ENCODE measurements at regions not wholly inside any gene's neighbourhood (a gene's known extent, or its start where the extent isn't known, plus 50 kb on each side); places are given as distances from the start of the nearest gene placed in this dataset.

- DNase-seq (ENCODE audit: low read depth, low spot score) (peak; percentile 11), ATAC-seq (peak; percentile 85), FAIRE-seq (peak; percentile 64)
- Histone ChIP-seq H3K27me3 (replicated peaks in 1 of 2; ENCODE audit: control insufficient read depth in 2 of 2, insufficient read depth in 2 of 2, low read length in 1 of 2) (no peaks in the 10 kb centered on the region), H3K4me3 (no peak overlapping the region), H3K4me1 (ENCODE audit: control insufficient read depth, insufficient read depth, low read length) (no peaks in the 10 kb centered on the region), H3K9me3 (replicated peaks; ENCODE audit: control insufficient read depth, insufficient read depth, low read length) (no peaks in the 10 kb centered on the region), H3K36me3 (ENCODE audit: control insufficient read depth in 2 of 2, insufficient read depth in 2 of 2, low read length in 1 of 2) (no peaks in the 10 kb centered on the region), H3K4me2 (ENCODE audit: control insufficient read depth, insufficient read depth) (no peak overlapping the region), H3K27ac (ENCODE audit: control insufficient read depth, insufficient read depth) (no peak overlapping the region), H3K79me2 (ENCODE audit: control insufficient read depth, insufficient read depth, low read length) (no peaks in the 10 kb centered on the region), H4K20me1 (ENCODE audit: control insufficient read depth, insufficient read depth) (no peaks in the 10 kb centered on the region), H3K9ac (ENCODE audit: control insufficient read depth, insufficient read depth, low read length) (no peak overlapping the region), H2AFZ (ENCODE audit: control insufficient read depth, low read depth, low read length) (no peak overlapping the region)
- in situ Hi-C loops (cut with MboI) (no loop called here), intact Hi-C loops (cut with micrococcal nuclease; ENCODE audit: unreplicated experiment) (loop anchor here (1.0 kb wide), 1 partner anchor 38 kb away; no protein-coding TSS in a partner anchor)
- RAD21 ChIA-PET (ENCODE audit: unreplicated experiment), result interaction anchor here (0.6 to 2.8 kb wide), 2 partner anchors 39 to 129 kb away, joined by 3 to 15 read pairs; no protein-coding TSS in a partner anchor
- BruUV-seq (replicated peaks), result no TSS peak
- SMC1A ChIA-PET (ENCODE audit: uncharacterized antibody, unreplicated experiment), result interaction anchor here (1.1 to 1.5 kb wide), 6 partner anchors 21 to 585 kb away, joined by 3 to 5 read pairs (median 4); no protein-coding TSS in a partner anchor
- 17% methylated on average over 9 of the region's 9 CpGs for WGBS (ENCODE audit: insufficient coverage, insufficient replicate concordance, low lambda C conversion rate, missing lambda C conversion rate)
- CTCF ChIA-PET, result interaction anchor here (0.6 to 6.1 kb wide), 9 partner anchors 9 to 617 kb away, joined by 3 to 43 read pairs (median 3); no protein-coding TSS in a partner anchor
- POLR2A ChIA-PET, result interaction anchor here (0.5 kb wide), 1 partner anchor 613 kb away, joined by 7 read pairs; no protein-coding TSS in a partner anchor
- no peak for TF ChIP-seq SUZ12 (IDR thresholded peaks at IDR 0.05; ENCODE audit: unreplicated experiment)
- no peak for TF ChIP-seq NFYB (IDR thresholded peaks at IDR 0.05; ENCODE audit: insufficient read depth, low read depth, low read length)
- TF ChIP-seq FOS (IDR thresholded peaks at IDR 0.05; ENCODE audit: borderline replicate concordance, extremely low read depth, insufficient read length), result no peak
- no peak for TF ChIP-seq IRF3 (IDR thresholded peaks at IDR 0.05)
- TF ChIP-seq BCL3 (IDR thresholded peaks at IDR 0.05; ENCODE audit: borderline replicate concordance, insufficient read depth, low read depth, low read length, poor library complexity, severe bottlenecking), result no peak
- TF ChIP-seq NR2C1 (IDR thresholded peaks at IDR 0.05), result no peak
- TF ChIP-seq PML (IDR thresholded peaks at IDR 0.05; ENCODE audit: low read length), result no peak
- TF ChIP-seq BRCA1 (IDR thresholded peaks at IDR 0.05; ENCODE audit: low read depth, low read length), result no peak
- TF ChIP-seq TCF12 (IDR thresholded peaks at IDR 0.05; ENCODE audit: low read depth, low read length), result no peak
- TF ChIP-seq ZZZ3 (IDR thresholded peaks at IDR 0.05; ENCODE audit: control insufficient read depth, insufficient read length, low read depth), result no peak
- TF ChIP-seq ZNF687 (IDR thresholded peaks at IDR 0.05), result no peak
- no peak for TF ChIP-seq POLR2A (IDR thresholded peaks at IDR 0.05; ENCODE audit: low read depth, low read length)
- TF ChIP-seq CREM (IDR thresholded peaks at IDR 0.05; ENCODE audit: low read depth), result 0 out of 2 replicates have a peak, but pooled peaks have one; percentile 51
- no peak for TF ChIP-seq PKNOX1 (IDR thresholded peaks at IDR 0.05)
- TF ChIP-seq KLF5 (IDR thresholded peaks at IDR 0.05; ENCODE audit: partially characterized antibody), result no peak
- no peak for TF ChIP-seq SRF (IDR thresholded peaks at IDR 0.05; ENCODE audit: low read depth in 2 of 2, low read length in 2 of 2)
Observed at GRCh38 chr13:80979035-80979641, 638.2 kb upstream of the SPRY2 start.

Measured in GM12878 (cell line).